ENCODE measurements at regions not wholly inside any gene's neighbourhood (a gene's known extent, or its start where the extent isn't known, plus 50 kb on each side); places are given as distances from the start of the nearest gene placed in this dataset.

GRCh38 chr6:10028222-10028621 lies 386.7 kb downstream of the TFAP2A start:
- FAIRE-seq: no peak

GRCh38 chr6:10019851-10020250 lies 395.0 kb downstream of the TFAP2A start:
- FAIRE-seq: no peak

- no peak for FAIRE-seq
These were observed 400.3 kb downstream of the TFAP2A start for GRCh38 chr6:10014557-10014956.

GRCh38 chr6:10000551-10000950 lies 414.3 kb downstream of the TFAP2A start:
- FAIRE-seq: no peak

- FAIRE-seq: no peak
These were observed 415.1 kb downstream of the TFAP2A start for GRCh38 chr6:9999796-10000195.

- no peak for FAIRE-seq
These were observed 428.6 kb downstream of the TFAP2A start for GRCh38 chr6:9986273-9986672.

- no peak for FAIRE-seq
These were observed 429.4 kb downstream of the TFAP2A start for GRCh38 chr6:9985481-9985880.

GRCh38 chr6:9984607-9985006 lies 430.3 kb downstream of the TFAP2A start:
- FAIRE-seq: no peak

- FAIRE-seq: no peak
These were observed 431.7 kb downstream of the TFAP2A start for GRCh38 chr6:9983168-9983567.

- FAIRE-seq: no peak
These were observed 432.7 kb downstream of the TFAP2A start for GRCh38 chr6:9982215-9982614.

GRCh38 chr6:9979996-9980395 lies 434.9 kb downstream of the TFAP2A start:
- no peak for FAIRE-seq

- no peak for FAIRE-seq
These were observed 436.4 kb downstream of the TFAP2A start for GRCh38 chr6:9978480-9978879.

GRCh38 chr6:9977411-9977810 lies 437.5 kb downstream of the TFAP2A start:
- no peak for FAIRE-seq

GRCh38 chr6:9961646-9962045 lies 453.2 kb downstream of the TFAP2A start:
- FAIRE-seq: no peak

- no peak for FAIRE-seq
These were observed 457.6 kb downstream of the TFAP2A start for GRCh38 chr6:9957215-9957759.

GRCh38 chr6:9948678-9949077 lies 466.2 kb downstream of the TFAP2A start:
- FAIRE-seq: no peak

GRCh38 chr6:9943986-9944385 lies 470.9 kb downstream of the TFAP2A start:
- no peak for FAIRE-seq

- FAIRE-seq: no peak
These were observed 471.8 kb downstream of the TFAP2A start for GRCh38 chr6:9943026-9943425.

- FAIRE-seq: no peak
These were observed 472.7 kb downstream of the TFAP2A start for GRCh38 chr6:9942131-9942530.

- no peak for FAIRE-seq
These were observed 476.1 kb downstream of the TFAP2A start for GRCh38 chr6:9938801-9939200.

GRCh38 chr6:9937031-9937763 lies 477.7 kb downstream of the TFAP2A start:
- no peak for FAIRE-seq

GRCh38 chr6:9936551-9936950 lies 478.3 kb downstream of the TFAP2A start:
- FAIRE-seq: no peak

- no peak for FAIRE-seq
These were observed 481.2 kb downstream of the TFAP2A start for GRCh38 chr6:9933677-9934076.

- FAIRE-seq: no peak
These were observed 487.6 kb downstream of the TFAP2A start for GRCh38 chr6:9927275-9927674.

- FAIRE-seq: no peak
These were observed 489.9 kb downstream of the TFAP2A start for GRCh38 chr6:9924971-9925370.

Measured in A204.1 (cell line).